Activated CD4-positive, alpha-beta T cell treated with anti-CD3 and anti-CD28 coated beads for 36 hours (primary cell): ENCODE measurements at regions not wholly inside any gene's neighbourhood (a gene's known extent, or its start where the extent isn't known, plus 50 kb on each side); places are given as distances from the start of the nearest gene placed in this dataset.
"Not testable (repeated sequence)": the region's sequence is repeated elsewhere in the genome, so short reads cannot be mapped to it uniquely, and the experiment has no call there.

ENCODE experiments used
- ATAC-seq: fragments of 200-7000 bp; cut with Tn5 transposase; one replicate; pipeline ENCODE4 v1.10.0; 2021; ENCODE audit warnings: mild to moderate bottlenecking, moderate library complexity
- CTCF ChIA-PET: fragments of 350-600 bp; sonication (Branson Sonifier 250); formaldehyde crosslinking; loops from one replicate; lab custom pipeline; 2021; ENCODE audit warnings: antibody characterized with exemption; lab: Charles Lee
- POLR2A ChIA-PET: fragments of 350-600 bp; sonication (Branson Sonifier 250); formaldehyde crosslinking; loops from one replicate; lab custom pipeline; 2021; ENCODE audit warnings: antibody characterized with exemption, inconsistent platforms; lab: Charles Lee
- DNase-seq: peaks from one replicate; pipeline ENCODE4 v3.0.0-alpha.2; 2020
- H3K27ac Mint-ChIP-seq: one replicate; pipeline ENCODE4 v1.8.0; 2021; ENCODE audit warnings: mixed read lengths
- H3K27me3 Mint-ChIP-seq: one replicate; pipeline ENCODE4 v1.8.0; 2021; ENCODE audit warnings: mixed read lengths
- H3K36me3 Mint-ChIP-seq: one replicate; pipeline ENCODE4 v1.8.0; 2021; ENCODE audit warnings: low read depth, mixed read lengths
- H3K4me1 Mint-ChIP-seq: one replicate; pipeline ENCODE4 v1.8.0; 2021; ENCODE audit warnings: mixed read lengths
- H3K4me3 Mint-ChIP-seq: one replicate; pipeline ENCODE4 v1.8.0; 2021; ENCODE audit warnings: mild to moderate bottlenecking, moderate library complexity, mixed read lengths
- H3K9me3 Mint-ChIP-seq: one replicate; pipeline ENCODE4 v1.8.0; 2021; ENCODE audit warnings: low read depth, mixed read lengths
- intact Hi-C, 2 experiments: fragments of 100-400 bp; cut with DNase I in 1 of 2; cut with micrococcal nuclease in 1 of 2; formaldehyde crosslinking; loops; one replicate each; pipeline versions ENCODE4 v1.14.2 to v1.15.1; 2022 to 2024; cut with DNase I, micrococcal nuclease

DNA sequence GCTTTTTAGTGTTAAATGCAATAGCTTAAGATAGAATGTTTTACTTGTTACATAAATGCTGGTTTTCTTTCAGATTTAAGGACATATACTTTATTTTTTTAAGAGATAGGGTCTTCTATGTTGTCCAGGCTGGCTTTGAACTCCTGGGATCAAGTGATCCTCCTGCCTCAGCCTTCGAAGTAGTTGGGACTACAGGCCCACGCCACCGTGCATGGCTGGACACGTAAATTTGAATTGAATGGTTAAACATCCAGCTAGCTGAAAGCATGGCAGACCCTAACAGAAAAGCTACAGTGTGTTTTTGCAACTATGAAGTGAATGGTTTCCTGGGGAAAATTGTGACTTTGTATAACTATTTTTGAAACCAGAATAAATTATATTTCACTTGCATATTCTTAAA, 2888.6 kb downstream of the RPIA start:
- H3K4me1 Mint-ChIP-seq, DNase-seq, ATAC-seq, H3K27ac Mint-ChIP-seq, intact Hi-C loops, CTCF ChIA-PET, POLR2A ChIA-PET, H3K9me3 Mint-ChIP-seq, H3K36me3 Mint-ChIP-seq, H3K27me3 Mint-ChIP-seq, H3K4me3 Mint-ChIP-seq: not testable (repeated sequence)

- POLR2A ChIA-PET, CTCF ChIA-PET: not testable (repeated sequence)
- H3K27me3 Mint-ChIP-seq = peaks cover 12% of the 10 kb centered on the region
Measured at GRCh38 chr2:91587098-91587497, 2895.6 kb downstream of the RPIA start.

GRCh38 chr2:91587908-91588535, 2896.5 kb downstream of the RPIA start:
- ATAC-seq, DNase-seq, POLR2A ChIA-PET, H3K9me3 Mint-ChIP-seq, H3K27ac Mint-ChIP-seq, intact Hi-C loops, H3K4me3 Mint-ChIP-seq, H3K4me1 Mint-ChIP-seq, H3K36me3 Mint-ChIP-seq, CTCF ChIA-PET: not testable (repeated sequence)
- H3K27me3 Mint-ChIP-seq = peaks cover 14% of the 10 kb centered on the region

More at GRCh38 chr2:91587098-91587497, 2895.6 kb downstream of the RPIA start:
- intact Hi-C loops, H3K4me3 Mint-ChIP-seq, H3K27ac Mint-ChIP-seq, H3K4me1 Mint-ChIP-seq, ATAC-seq, H3K36me3 Mint-ChIP-seq, DNase-seq, H3K9me3 Mint-ChIP-seq: not testable (repeated sequence)

DNA sequence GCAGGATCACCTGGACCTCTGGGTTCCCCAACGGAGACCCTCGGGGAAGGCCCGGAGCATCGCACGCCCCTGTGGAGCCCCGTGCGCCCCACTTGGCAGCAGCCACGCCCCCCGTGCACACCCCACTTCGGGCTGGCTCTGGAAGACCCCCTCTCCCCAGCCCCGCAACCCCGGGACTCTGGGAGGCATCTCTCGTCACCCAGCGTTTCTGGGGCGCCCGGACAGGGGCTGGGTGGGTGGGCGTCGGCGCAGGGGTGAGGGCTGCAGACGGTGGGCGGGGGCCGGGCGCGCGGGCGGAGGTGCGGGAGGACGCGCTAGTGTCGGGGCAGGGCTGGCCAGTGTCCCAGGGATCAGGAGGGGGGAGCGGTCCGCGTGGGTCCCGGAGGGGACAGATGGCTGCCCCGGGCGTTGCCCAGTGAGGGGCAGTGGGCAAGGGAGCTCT, 2897.3 kb downstream of the RPIA start:
- H3K4me3 Mint-ChIP-seq, ATAC-seq, H3K4me1 Mint-ChIP-seq, H3K36me3 Mint-ChIP-seq, intact Hi-C loops, DNase-seq, H3K9me3 Mint-ChIP-seq, H3K27ac Mint-ChIP-seq, CTCF ChIA-PET, POLR2A ChIA-PET: not testable (repeated sequence)
- peaks cover 14% of the 10 kb centered on the region for H3K27me3 Mint-ChIP-seq

DNA sequence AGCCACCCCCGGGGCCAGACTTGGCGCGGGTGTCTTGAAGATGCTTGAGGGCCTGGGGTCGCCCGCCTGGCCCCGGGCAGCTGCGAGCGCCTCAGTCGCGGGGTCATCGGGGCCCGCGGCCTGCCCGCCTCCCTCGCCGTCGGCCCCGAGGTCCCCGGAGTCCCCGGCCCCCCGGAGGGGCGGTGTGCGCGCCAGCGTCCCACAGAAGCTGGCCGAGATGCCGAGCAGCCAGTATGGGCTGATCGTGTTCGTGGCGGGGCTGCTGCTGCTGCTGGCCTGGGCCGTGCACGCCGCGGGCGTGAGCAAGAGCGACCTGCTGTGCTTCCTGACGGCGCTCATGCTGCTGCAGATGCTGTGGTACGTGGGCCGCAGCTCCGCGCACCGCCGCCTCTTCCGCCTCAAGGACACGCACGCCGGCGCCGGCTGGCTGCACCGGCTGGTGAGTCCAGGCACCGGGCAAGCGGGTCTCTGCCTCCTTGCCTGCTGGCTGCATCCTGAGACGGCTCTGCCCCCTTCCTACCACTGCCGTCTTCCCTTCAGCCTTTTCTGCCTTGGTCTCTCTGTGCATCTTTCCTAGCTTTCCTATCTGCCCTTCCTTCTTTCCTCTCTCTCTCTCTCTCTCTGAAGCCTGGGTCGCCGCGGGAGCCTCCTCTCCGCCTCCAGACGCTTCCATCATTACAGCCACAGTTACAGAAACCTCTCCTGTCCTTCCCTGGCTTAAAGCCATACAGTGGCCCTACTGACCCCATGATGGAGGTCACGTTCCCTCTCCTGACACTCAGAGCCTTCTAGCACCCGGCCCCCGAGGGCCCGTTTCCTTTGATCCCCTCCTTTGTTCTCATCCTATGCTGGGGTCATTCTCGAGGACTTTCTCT, 2898.2 kb downstream of the RPIA start:
- peaks cover 12% of the 10 kb centered on the region for H3K27me3 Mint-ChIP-seq
- POLR2A ChIA-PET, H3K4me1 Mint-ChIP-seq, DNase-seq, CTCF ChIA-PET, H3K4me3 Mint-ChIP-seq, H3K27ac Mint-ChIP-seq, H3K9me3 Mint-ChIP-seq, H3K36me3 Mint-ChIP-seq, ATAC-seq, intact Hi-C loops: not testable (repeated sequence)

- POLR2A ChIA-PET, ATAC-seq, CTCF ChIA-PET, H3K9me3 Mint-ChIP-seq, DNase-seq, H3K27ac Mint-ChIP-seq, intact Hi-C loops, H3K4me3 Mint-ChIP-seq, H3K36me3 Mint-ChIP-seq, H3K4me1 Mint-ChIP-seq: not testable (repeated sequence)
- peaks cover 12% of the 10 kb centered on the region for H3K27me3 Mint-ChIP-seq
Measured at GRCh38 chr2:91590381-91590780, 2898.9 kb downstream of the RPIA start.

GRCh38 chr2:91591066-91591465, 2899.6 kb downstream of the RPIA start:
- H3K9me3 Mint-ChIP-seq, CTCF ChIA-PET, POLR2A ChIA-PET, H3K36me3 Mint-ChIP-seq, ATAC-seq, H3K4me1 Mint-ChIP-seq, H3K27ac Mint-ChIP-seq, DNase-seq, H3K4me3 Mint-ChIP-seq, intact Hi-C loops: not testable (repeated sequence)
- peaks cover 12% of the 10 kb centered on the region for H3K27me3 Mint-ChIP-seq

GRCh38 chr2:91597436-91597835, 2906.0 kb downstream of the RPIA start:
- DNase-seq, POLR2A ChIA-PET, CTCF ChIA-PET, H3K4me3 Mint-ChIP-seq, H3K36me3 Mint-ChIP-seq, intact Hi-C loops, H3K9me3 Mint-ChIP-seq, H3K27ac Mint-ChIP-seq, H3K4me1 Mint-ChIP-seq, H3K27me3 Mint-ChIP-seq, ATAC-seq: not testable (repeated sequence)

GRCh38 chr2:91598519-91598918, 2907.0 kb downstream of the RPIA start:
- CTCF ChIA-PET = not testable (repeated sequence)

DNA sequence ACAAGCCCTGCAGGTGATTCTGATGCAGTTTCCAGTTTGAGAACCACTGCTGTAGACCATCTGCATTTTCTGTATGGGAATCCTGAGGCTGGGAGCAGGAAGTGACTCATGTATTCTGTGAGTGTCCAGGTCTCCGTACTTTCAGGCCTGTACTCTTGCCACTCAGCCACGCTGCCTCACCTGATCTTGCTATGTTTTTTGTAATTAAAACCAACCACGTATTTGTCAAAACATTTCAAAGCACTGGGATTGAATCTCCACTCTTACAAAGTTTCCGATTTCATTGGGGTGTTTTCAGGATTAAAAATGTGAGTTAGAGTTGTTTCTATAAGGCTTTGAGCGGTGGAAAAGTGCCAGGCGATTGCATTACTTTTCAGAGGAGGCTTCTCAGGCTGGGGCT, 2907.5 kb downstream of the RPIA start:
- H3K27me3 Mint-ChIP-seq, POLR2A ChIA-PET, DNase-seq, H3K9me3 Mint-ChIP-seq, H3K4me1 Mint-ChIP-seq, H3K4me3 Mint-ChIP-seq, intact Hi-C loops, H3K36me3 Mint-ChIP-seq, ATAC-seq, CTCF ChIA-PET, H3K27ac Mint-ChIP-seq: not testable (repeated sequence)

More at GRCh38 chr2:91598519-91598918, 2907.0 kb downstream of the RPIA start:
- H3K36me3 Mint-ChIP-seq, H3K4me1 Mint-ChIP-seq, POLR2A ChIA-PET, DNase-seq, H3K9me3 Mint-ChIP-seq, H3K4me3 Mint-ChIP-seq, intact Hi-C loops, ATAC-seq, H3K27ac Mint-ChIP-seq, H3K27me3 Mint-ChIP-seq: not testable (repeated sequence)

- ATAC-seq, intact Hi-C loops, CTCF ChIA-PET: not testable (repeated sequence)
Measured at GRCh38 chr2:91602860-91603259, 2911.4 kb downstream of the RPIA start.

GRCh38 chr2:91603996-91604395, 2912.5 kb downstream of the RPIA start:
- DNase-seq, CTCF ChIA-PET, H3K27ac Mint-ChIP-seq, H3K4me3 Mint-ChIP-seq, H3K27me3 Mint-ChIP-seq, intact Hi-C loops, H3K9me3 Mint-ChIP-seq, ATAC-seq, POLR2A ChIA-PET, H3K36me3 Mint-ChIP-seq, H3K4me1 Mint-ChIP-seq: not testable (repeated sequence)

More at GRCh38 chr2:91602860-91603259, 2911.4 kb downstream of the RPIA start:
- H3K9me3 Mint-ChIP-seq, H3K4me3 Mint-ChIP-seq, H3K36me3 Mint-ChIP-seq, H3K27me3 Mint-ChIP-seq, DNase-seq, POLR2A ChIA-PET, H3K27ac Mint-ChIP-seq, H3K4me1 Mint-ChIP-seq: not testable (repeated sequence)
